ENCODE measurements at regions not wholly inside any gene's neighbourhood (a gene's known extent, or its start where the extent isn't known, plus 50 kb on each side); places are given as distances from the start of the nearest gene placed in this dataset.
A peak's percentile ranks its signal among the peaks of the same experiment; 100 is the strongest.

- Histone ChIP-seq H3K9me3 (no peaks in the 10 kb centered on the region), H3K27me3 (no peaks in the 10 kb centered on the region), H3K36me3 (no peaks in the 10 kb centered on the region), H3K4me3 (no peak overlapping the region)
- DNase-seq = no peak
Measured at GRCh38 chr13:73140801-73141200, 82.0 kb downstream of the KLF5 start.

- H3K4me3 ChIP-seq = no peak overlapping the region
Measured at GRCh38 chr13:73138638-73139491, 80.1 kb downstream of the KLF5 start.

GRCh38 chr13:73138276-73138637, 79.5 kb downstream of the KLF5 start:
- Histone ChIP-seq H3K27me3 (no peaks in the 10 kb centered on the region), H3K9me3 (no peaks in the 10 kb centered on the region), H3K36me3 (no peaks in the 10 kb centered on the region), H3K4me3 (no peak overlapping the region)
- DNase-seq = no peak

More at GRCh38 chr13:73138638-73139491, 80.1 kb downstream of the KLF5 start:
- no peaks in the 10 kb centered on the region for H3K27me3 ChIP-seq
- H3K9me3 ChIP-seq = no peaks in the 10 kb centered on the region
- no peak for DNase-seq
- no peaks in the 10 kb centered on the region for H3K36me3 ChIP-seq

GRCh38 chr13:73136776-73137175, 78.0 kb downstream of the KLF5 start:
- no peak overlapping the region for H3K4me3 ChIP-seq
- no peaks in the 10 kb centered on the region for H3K9me3 ChIP-seq
- DNase-seq = no peak
- no peaks in the 10 kb centered on the region for H3K27me3 ChIP-seq
- no peaks in the 10 kb centered on the region for H3K36me3 ChIP-seq

GRCh38 chr13:73133531-73133930, 74.7 kb downstream of the KLF5 start:
- Histone ChIP-seq H3K27me3 (no peaks in the 10 kb centered on the region), H3K36me3 (no peaks in the 10 kb centered on the region), H3K4me3 (no peak overlapping the region), H3K9me3 (no peaks in the 10 kb centered on the region)
- peak; percentile 20 for DNase-seq

- Histone ChIP-seq H3K4me3 (no peak overlapping the region), H3K36me3 (no peaks in the 10 kb centered on the region), H3K27me3 (no peaks in the 10 kb centered on the region), H3K9me3 (no peaks in the 10 kb centered on the region)
- no peak for DNase-seq
Measured at GRCh38 chr13:73131247-73131646, 72.4 kb downstream of the KLF5 start.

GRCh38 chr13:73129023-73129422, 70.2 kb downstream of the KLF5 start:
- H3K9me3 ChIP-seq = no peaks in the 10 kb centered on the region
- no peaks in the 10 kb centered on the region for H3K36me3 ChIP-seq
- no peak for DNase-seq
- no peaks in the 10 kb centered on the region for H3K27me3 ChIP-seq
- H3K4me3 ChIP-seq = no peak overlapping the region
